ENCODE measurements at regions not wholly inside any gene's neighbourhood (a gene's known extent, or its start where the extent isn't known, plus 50 kb on each side); places are given as distances from the start of the nearest gene placed in this dataset.

DNA sequence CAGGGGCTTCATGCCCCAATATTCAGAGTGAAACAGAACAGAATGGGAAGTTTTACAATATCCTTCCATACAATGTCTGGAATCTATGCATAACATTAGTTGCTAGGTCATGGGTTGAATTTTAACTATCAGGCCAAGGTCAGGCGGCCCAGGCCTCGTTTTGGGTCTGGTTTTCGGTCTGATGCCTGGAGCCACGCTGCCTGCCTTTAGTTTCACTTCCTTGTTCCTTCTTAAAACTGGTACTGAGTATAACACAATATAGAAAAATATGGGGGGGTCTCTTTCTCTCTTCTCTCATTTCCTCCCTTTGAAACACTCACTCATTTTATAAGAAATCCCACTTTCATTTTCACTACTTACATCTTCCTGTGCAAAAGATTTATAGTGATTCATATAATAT, 1243.8 kb downstream of the CDY2B start:
- DNase-seq (ENCODE audit: low spot score): no peak
- TF ChIP-seq POLR2A (IDR thresholded peaks at IDR 0.05) (no peak), POLR2AphosphoS5 (IDR thresholded peaks at IDR 0.05) (no peak)
- TF ChIP-seq, protein P1, sequence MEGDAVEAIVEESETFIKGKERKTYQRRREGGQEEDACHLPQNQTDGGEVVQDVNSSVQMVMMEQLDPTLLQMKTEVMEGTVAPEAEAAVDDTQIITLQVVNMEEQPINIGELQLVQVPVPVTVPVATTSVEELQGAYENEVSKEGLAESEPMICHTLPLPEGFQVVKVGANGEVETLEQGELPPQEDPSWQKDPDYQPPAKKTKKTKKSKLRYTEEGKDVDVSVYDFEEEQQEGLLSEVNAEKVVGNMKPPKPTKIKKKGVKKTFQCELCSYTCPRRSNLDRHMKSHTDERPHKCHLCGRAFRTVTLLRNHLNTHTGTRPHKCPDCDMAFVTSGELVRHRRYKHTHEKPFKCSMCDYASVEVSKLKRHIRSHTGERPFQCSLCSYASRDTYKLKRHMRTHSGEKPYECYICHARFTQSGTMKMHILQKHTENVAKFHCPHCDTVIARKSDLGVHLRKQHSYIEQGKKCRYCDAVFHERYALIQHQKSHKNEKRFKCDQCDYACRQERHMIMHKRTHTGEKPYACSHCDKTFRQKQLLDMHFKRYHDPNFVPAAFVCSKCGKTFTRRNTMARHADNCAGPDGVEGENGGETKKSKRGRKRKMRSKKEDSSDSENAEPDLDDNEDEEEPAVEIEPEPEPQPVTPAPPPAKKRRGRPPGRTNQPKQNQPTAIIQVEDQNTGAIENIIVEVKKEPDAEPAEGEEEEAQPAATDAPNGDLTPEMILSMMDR (IDR thresholded peaks at IDR 0.05): no peak
- Histone ChIP-seq H3K27me3 (replicated peaks; ENCODE audit: insufficient read depth) (no peaks in the 10 kb centered on the region), H3K4me3 (no peak overlapping the region), H3K36me3 (no peaks in the 10 kb centered on the region), H3K27ac (no peak overlapping the region), H3K9me3 (no peaks in the 10 kb centered on the region), H3K4me1 (replicated peaks) (no peaks in the 10 kb centered on the region)
- intact Hi-C loops (cut with DNase I): no loop called here
- WGBS: 84% methylated on average over 4 of the region's 4 CpGs

DNA sequence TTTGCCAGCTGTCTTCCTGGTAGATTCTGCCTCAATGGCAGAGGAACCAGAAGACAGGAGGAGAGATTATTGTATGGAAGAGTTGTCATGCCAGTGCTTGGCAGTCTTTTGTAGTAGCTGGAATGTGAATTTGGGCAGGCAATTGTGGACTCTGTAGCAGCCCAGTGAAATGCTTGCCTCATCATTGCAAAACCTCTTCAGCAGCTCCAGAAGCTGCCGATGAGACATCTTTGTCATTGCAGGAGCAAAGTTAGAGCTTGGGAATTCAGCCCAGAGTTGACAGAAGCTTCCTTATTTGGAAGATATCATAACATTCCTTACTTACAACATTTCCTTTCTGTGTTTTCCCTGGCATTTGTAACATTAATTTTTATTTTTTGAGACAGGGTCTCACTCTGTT, 1250.9 kb downstream of the CDY2B start:
- TF ChIP-seq, protein P1 (IDR thresholded peaks at IDR 0.05): no peak
- TF ChIP-seq POLR2A (IDR thresholded peaks at IDR 0.05) (no peak), POLR2AphosphoS5 (IDR thresholded peaks at IDR 0.05) (no peak)
- intact Hi-C loops (cut with DNase I): no loop called here
- 35% methylated on average over 1 of the region's 1 CpG for WGBS
- Histone ChIP-seq H3K36me3 (no peaks in the 10 kb centered on the region), H3K27ac (no peak overlapping the region), H3K4me1 (replicated peaks) (no peaks in the 10 kb centered on the region), H3K27me3 (replicated peaks; ENCODE audit: insufficient read depth) (no peaks in the 10 kb centered on the region), H3K9me3 (no peaks in the 10 kb centered on the region), H3K4me3 (no peak overlapping the region)
- DNase-seq (ENCODE audit: low spot score): no peak

DNA sequence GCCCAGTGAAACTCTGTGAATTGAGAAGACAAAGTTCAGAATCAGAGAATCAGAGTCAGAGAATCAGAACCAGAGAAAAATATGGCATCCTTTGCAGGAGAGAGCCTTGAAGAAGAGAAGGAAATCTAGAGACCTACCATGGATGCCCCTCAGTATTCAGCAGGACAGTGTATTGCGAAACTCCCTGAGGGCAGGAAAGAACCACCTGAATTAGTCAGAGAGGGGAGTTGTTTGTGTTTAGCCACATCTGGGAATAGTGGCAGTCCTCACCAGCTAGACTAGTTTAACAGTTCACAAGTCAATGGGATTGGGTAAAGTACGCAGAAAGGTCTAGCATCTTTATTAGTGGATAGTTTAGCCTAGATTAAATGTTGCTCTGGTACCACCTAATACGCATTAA, 1252.9 kb downstream of the CDY2B start:
- H3K36me3 ChIP-seq: no peaks in the 10 kb centered on the region
- 92% methylated on average over 2 of the region's 3 CpGs for WGBS
- no peak for TF ChIP-seq POLR2AphosphoS5 (IDR thresholded peaks at IDR 0.05)
- TF ChIP-seq, protein P1 (IDR thresholded peaks at IDR 0.05): no peak
- no peak for TF ChIP-seq POLR2A (IDR thresholded peaks at IDR 0.05)
- H3K27ac ChIP-seq: no peak overlapping the region
- H3K4me1 ChIP-seq (replicated peaks): no peaks in the 10 kb centered on the region
- H3K9me3 ChIP-seq: no peaks in the 10 kb centered on the region
- DNase-seq (ENCODE audit: low spot score): no peak
- intact Hi-C loops (cut with DNase I): no loop called here
- no peaks in the 10 kb centered on the region for H3K27me3 ChIP-seq (replicated peaks; ENCODE audit: insufficient read depth)
- no peak overlapping the region for H3K4me3 ChIP-seq

DNA sequence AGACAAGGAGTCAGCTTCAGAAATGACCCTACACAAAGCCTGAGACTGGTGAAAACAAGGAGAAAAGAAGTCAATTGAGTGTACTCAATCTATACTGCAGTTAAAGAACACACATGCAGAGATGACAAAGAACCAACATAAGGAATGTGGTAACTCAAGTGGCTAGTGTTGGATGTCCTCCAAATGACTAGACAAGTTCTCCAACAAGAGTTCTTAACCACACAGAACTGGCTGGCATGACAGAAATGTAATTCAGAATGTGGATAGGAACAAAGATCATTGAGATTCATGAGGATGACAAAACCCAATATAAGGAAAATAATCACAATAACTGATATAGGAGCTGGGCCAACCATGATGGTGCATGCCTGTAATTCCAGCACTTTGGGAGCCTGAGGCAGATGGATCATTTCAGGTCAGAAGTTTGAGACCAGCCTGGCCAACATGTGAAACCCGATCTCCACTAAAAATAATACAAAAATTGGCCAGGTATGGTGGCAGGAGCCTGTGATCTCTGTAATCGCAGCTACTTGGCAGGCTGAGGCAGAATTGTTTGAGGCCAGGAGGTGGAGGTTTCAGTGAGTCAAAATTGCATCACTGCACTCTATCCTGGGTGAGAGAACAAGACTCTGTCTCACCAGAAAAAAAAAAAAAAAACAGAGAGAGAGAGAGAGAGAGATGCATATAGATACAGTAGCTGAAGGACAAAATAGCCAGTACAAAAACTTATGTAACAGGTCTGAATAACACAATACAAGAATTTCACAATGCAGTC, 1263.6 kb downstream of the CDY2B start:
- H3K4me3 ChIP-seq: no peak overlapping the region
- H3K36me3 ChIP-seq: no peaks in the 10 kb centered on the region
- no peak overlapping the region for H3K27ac ChIP-seq
- no peaks in the 10 kb centered on the region for H3K4me1 ChIP-seq (replicated peaks)
- no peaks in the 10 kb centered on the region for H3K9me3 ChIP-seq
- WGBS: 42% methylated on average over 2 of the region's 2 CpGs
- peak; percentile 4 for DNase-seq (ENCODE audit: low spot score)
- no peaks in the 10 kb centered on the region for H3K27me3 ChIP-seq (replicated peaks; ENCODE audit: insufficient read depth)
- TF ChIP-seq, protein P1 (IDR thresholded peaks at IDR 0.05): no peak
- no peak for TF ChIP-seq POLR2A (IDR thresholded peaks at IDR 0.05)
- TF ChIP-seq POLR2AphosphoS5 (IDR thresholded peaks at IDR 0.05): no peak
- intact Hi-C loops (cut with DNase I): no loop called here

DNA sequence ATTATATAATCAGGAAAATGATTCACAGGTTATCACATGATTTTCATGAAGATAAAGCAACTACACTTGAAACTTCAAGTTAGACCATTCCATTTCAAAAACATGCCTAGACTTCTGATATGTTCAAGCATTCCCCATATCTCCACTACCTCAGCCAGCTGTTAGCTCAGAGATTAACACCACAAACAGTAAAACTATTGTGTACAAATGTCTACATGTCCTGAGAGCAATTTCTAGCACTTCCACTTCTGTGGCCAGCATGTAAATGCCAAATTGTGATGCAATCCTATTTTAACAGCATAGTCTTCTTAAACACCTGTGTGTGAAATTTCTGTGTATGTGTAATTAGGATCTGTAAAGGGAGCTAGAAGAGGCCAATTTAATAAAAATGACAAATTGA, 1271.3 kb downstream of the CDY2B start:
- peak; percentile 28 for DNase-seq (ENCODE audit: low spot score)
- H3K9me3 ChIP-seq: no peaks in the 10 kb centered on the region
- peak; percentile 75 for TF ChIP-seq POLR2AphosphoS5 (IDR thresholded peaks at IDR 0.05)
- TF ChIP-seq, protein P1 (IDR thresholded peaks at IDR 0.05): no peak
- H3K4me3 ChIP-seq: no peak overlapping the region
- no peaks in the 10 kb centered on the region for H3K36me3 ChIP-seq
- H3K27me3 ChIP-seq (replicated peaks; ENCODE audit: insufficient read depth): no peaks in the 10 kb centered on the region
- H3K27ac ChIP-seq: no peak overlapping the region
- H3K4me1 ChIP-seq (replicated peaks): no peaks in the 10 kb centered on the region
- intact Hi-C loops (cut with DNase I): no loop called here

All from prostate gland (tissue), 2 donors.